Fibroblast of lung (primary cell): ENCODE measurements at regions not wholly inside any gene's neighbourhood (a gene's known extent, or its start where the extent isn't known, plus 50 kb on each side); places are given as distances from the start of the nearest gene placed in this dataset.

Source experiments
- DNase-seq, 2 donors: peaks; one replicate each; pipeline versions ENCODE4 v3.0.0 to v3.0.0-alpha.2; 2010; ENCODE audit warnings: low read depth in 2 of 2
- H2AFZ ChIP-seq: 2 replicates; pipeline ENCODE4 v1.5.1; 2012; ENCODE audit warnings: low read length, control low read depth, inconsistent platforms
- H3K27ac ChIP-seq: 2 replicates; pipeline ENCODE4 v1.5.1; 2011; ENCODE audit warnings: low read length, control low read depth; ENCODE audit not compliant: insufficient read depth
- H3K27me3 ChIP-seq: 2 replicates; pipeline ENCODE4 v1.5.1; 2011; ENCODE audit warnings: mild to moderate bottlenecking, low read length; ENCODE audit not compliant: control insufficient read depth, insufficient read depth
- H3K36me3 ChIP-seq: 2 replicates; pipeline ENCODE4 v1.5.1; 2011; ENCODE audit warnings: low read length; ENCODE audit not compliant: control insufficient read depth, insufficient read depth
- H3K4me1 ChIP-seq: 2 replicates; pipeline ENCODE4 v1.5.1; 2011; ENCODE audit warnings: low read length; ENCODE audit not compliant: control insufficient read depth, insufficient read depth; ENCODE audit errors: extremely low read depth
- H3K4me2 ChIP-seq: 2 replicates; pipeline ENCODE4 v1.5.1; 2011; ENCODE audit warnings: low read length, control low read depth; ENCODE audit not compliant: insufficient read depth; ENCODE audit errors: extremely low read depth
- H3K4me3 ChIP-seq, 4 experiments: fragments of 200-600 bp in 1 of 4; sonication (generic) in 1 of 4; replicated peaks in 1 of 4; 2 replicates each; pipeline ENCODE4 v1.5.1; 2011 to 2016; ENCODE audit warnings: low read length in 4 of 4, low read depth in 3 of 4, mild to moderate bottlenecking in 3 of 4, control low read depth in 2 of 4, inconsistent platforms in 1 of 4, mixed read lengths in 1 of 4; ENCODE audit not compliant: insufficient read depth in 1 of 4; ENCODE audit errors: control extremely low read depth in 1 of 4
- H3K79me2 ChIP-seq: 2 replicates; pipeline ENCODE4 v1.5.1; 2012; ENCODE audit warnings: mild to moderate bottlenecking, low read length, inconsistent platforms; ENCODE audit not compliant: control insufficient read depth, insufficient read depth
- H3K9ac ChIP-seq: 2 replicates; pipeline ENCODE4 v1.5.1; 2011; ENCODE audit warnings: mild to moderate bottlenecking, low read length, control low read depth; ENCODE audit not compliant: insufficient read depth
- H3K9me3 ChIP-seq: 2 replicates; pipeline ENCODE4 v1.5.1; 2012; ENCODE audit warnings: low read depth, low read length; ENCODE audit not compliant: control insufficient read depth, insufficient read depth
- H4K20me1 ChIP-seq: 2 replicates; pipeline ENCODE4 v1.5.1; 2011; ENCODE audit warnings: low read length; ENCODE audit not compliant: control insufficient read depth, insufficient read depth; ENCODE audit errors: extremely low read depth
- CTCF ChIP-seq, 2 donors: IDR thresholded peaks in 1 of 2; conservative IDR thresholded peaks in 1 of 2; 1 replicate in 1 of 2; 2 replicates in 1 of 2; pipeline ENCODE4 v1.5.1; 2011 to 2012; ENCODE audit warnings: low read length in 2 of 2, control low read depth in 1 of 2, inconsistent platforms in 1 of 2, low read depth in 1 of 2, mild to moderate bottlenecking in 1 of 2
- EZH2 ChIP-seq: IDR thresholded peaks from 2 replicates; pipeline ENCODE4 v1.5.1; 2012; ENCODE audit warnings: low read length, control low read depth, mild to moderate bottlenecking; ENCODE audit errors: missing control alignments

- H3K4me1 ChIP-seq: no peaks in the 10 kb centered on the region
- H2AFZ ChIP-seq: no peak overlapping the region
- no peak overlapping the region for H3K27ac ChIP-seq
- no peak overlapping the region for H3K4me3 ChIP-seq
- no peaks in the 10 kb centered on the region for H4K20me1 ChIP-seq
- no peaks in the 10 kb centered on the region for H3K27me3 ChIP-seq
- H3K9me3 ChIP-seq: no peaks in the 10 kb centered on the region
- H3K9ac ChIP-seq: no peak overlapping the region
- DNase-seq: peak in 1 of 2 donors; percentile 43
- H3K36me3 ChIP-seq: no peaks in the 10 kb centered on the region
- TF ChIP-seq CTCF (conservative IDR thresholded peaks at IDR 0.05 in 1 of 2, IDR thresholded peaks at IDR 0.05 in 1 of 2; ENCODE audit: low read depth in 1 of 2, low read length in 2 of 2): no peak
- no peak for TF ChIP-seq EZH2
- H3K4me2 ChIP-seq: no peak overlapping the region
- H3K79me2 ChIP-seq: no peaks in the 10 kb centered on the region
Observed at GRCh38 chr12:53825246-53826081, 73.7 kb upstream of the CISTR start.

GRCh38 chr12:53827306-53827705, 75.5 kb upstream of the CISTR start:
- Histone ChIP-seq H2AFZ (no peak overlapping the region), H4K20me1 (no peaks in the 10 kb centered on the region), H3K9ac (no peak overlapping the region), H3K4me2 (no peak overlapping the region), H3K4me3 (no peak overlapping the region), H3K36me3 (no peaks in the 10 kb centered on the region), H3K27me3 (peaks cover 4% of the 10 kb centered on the region), H3K9me3 (no peaks in the 10 kb centered on the region), H3K4me1 (no peaks in the 10 kb centered on the region), H3K27ac (no peak overlapping the region), H3K79me2 (no peaks in the 10 kb centered on the region)
- TF ChIP-seq EZH2: no peak
- no peak for TF ChIP-seq CTCF (conservative IDR thresholded peaks at IDR 0.05 in 1 of 2, IDR thresholded peaks at IDR 0.05 in 1 of 2; ENCODE audit: low read depth in 1 of 2, low read length in 2 of 2)
- no peak for DNase-seq

GRCh38 chr12:53828598-53828997, 76.8 kb upstream of the CISTR start:
- no peak for TF ChIP-seq CTCF (conservative IDR thresholded peaks at IDR 0.05 in 1 of 2, IDR thresholded peaks at IDR 0.05 in 1 of 2; ENCODE audit: low read depth in 1 of 2, low read length in 2 of 2)
- no peak for TF ChIP-seq EZH2
- no peaks in the 10 kb centered on the region for H4K20me1 ChIP-seq
- H2AFZ ChIP-seq: no peak overlapping the region
- no peak for DNase-seq
- H3K36me3 ChIP-seq: no peaks in the 10 kb centered on the region
- no peak overlapping the region for H3K4me2 ChIP-seq
- no peaks in the 10 kb centered on the region for H3K79me2 ChIP-seq
- H3K4me3 ChIP-seq: no peak overlapping the region
- H3K27me3 ChIP-seq: peaks cover 4% of the 10 kb centered on the region
- H3K4me1 ChIP-seq: no peaks in the 10 kb centered on the region
- no peaks in the 10 kb centered on the region for H3K9me3 ChIP-seq
- no peak overlapping the region for H3K27ac ChIP-seq
- no peak overlapping the region for H3K9ac ChIP-seq
